Medulla oblongata (tissue), 1 donor: ENCODE measurements at regions not wholly inside any gene's neighbourhood (a gene's known extent, or its start where the extent isn't known, plus 50 kb on each side); places are given as distances from the start of the nearest gene placed in this dataset.
A peak's percentile ranks its signal among the peaks of the same experiment; 100 is the strongest.

Experiments used
- DNase-seq: peaks from one replicate; pipeline ENCODE4 v3.0.0-alpha.2; 2015; ENCODE audit errors: extremely low spot score

DNA sequence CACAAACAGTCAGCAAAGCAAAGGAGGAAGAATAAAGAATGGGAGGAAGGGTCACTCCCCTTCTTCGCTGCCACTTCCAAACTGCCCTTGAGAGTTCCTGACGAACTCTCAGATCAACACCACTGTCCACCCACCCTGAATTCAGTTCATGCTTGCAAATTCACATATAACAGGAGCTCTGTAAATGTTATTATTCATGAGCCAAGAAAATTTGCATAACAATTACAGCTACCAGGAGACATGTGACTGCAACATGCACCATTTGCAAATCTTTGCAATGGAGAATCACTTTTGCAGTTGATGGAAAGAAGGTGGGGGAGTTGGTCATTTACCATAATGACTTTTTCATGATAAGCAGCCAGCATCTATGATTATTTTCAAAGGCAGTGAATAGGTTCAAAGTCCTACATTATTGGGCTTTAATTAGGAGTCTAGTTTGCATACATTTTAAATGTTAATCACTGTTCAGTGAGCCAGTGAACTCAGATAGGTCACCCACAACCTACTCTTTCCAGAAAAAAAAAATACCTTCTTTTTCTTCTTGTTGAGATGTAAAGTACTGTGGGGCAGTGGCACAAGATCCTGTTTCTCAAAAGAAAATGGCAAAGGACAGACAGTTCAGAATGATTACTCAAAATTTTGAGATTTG lies 149.7 kb downstream of the CAAP1 start:
- DNase-seq: no peak

- no peak for DNase-seq
Observed at GRCh38 chr9:26735160-26735559, 157.4 kb downstream of the CAAP1 start.

DNA sequence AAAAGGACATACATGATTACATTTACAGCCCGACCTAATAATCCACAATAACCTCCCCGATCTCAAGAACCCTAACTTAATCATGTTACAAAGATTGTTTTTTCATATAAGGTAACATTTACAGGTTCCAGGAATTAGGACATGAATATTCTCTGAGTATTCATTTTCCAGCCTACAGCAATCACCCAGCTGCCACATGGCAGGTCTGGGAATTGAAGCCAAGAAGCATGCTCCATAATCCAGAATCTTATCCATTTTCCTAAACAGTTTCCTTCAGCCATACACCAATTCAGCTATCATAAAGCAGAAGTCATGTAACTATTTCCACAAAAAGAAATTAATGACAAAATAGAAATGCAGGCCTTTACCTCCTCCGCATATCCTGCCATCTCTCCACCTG lies 163.4 kb downstream of the CAAP1 start:
- no peak for DNase-seq

- no peak for DNase-seq
Observed at GRCh38 chr9:26727471-26727870, 165.1 kb downstream of the CAAP1 start.

DNA sequence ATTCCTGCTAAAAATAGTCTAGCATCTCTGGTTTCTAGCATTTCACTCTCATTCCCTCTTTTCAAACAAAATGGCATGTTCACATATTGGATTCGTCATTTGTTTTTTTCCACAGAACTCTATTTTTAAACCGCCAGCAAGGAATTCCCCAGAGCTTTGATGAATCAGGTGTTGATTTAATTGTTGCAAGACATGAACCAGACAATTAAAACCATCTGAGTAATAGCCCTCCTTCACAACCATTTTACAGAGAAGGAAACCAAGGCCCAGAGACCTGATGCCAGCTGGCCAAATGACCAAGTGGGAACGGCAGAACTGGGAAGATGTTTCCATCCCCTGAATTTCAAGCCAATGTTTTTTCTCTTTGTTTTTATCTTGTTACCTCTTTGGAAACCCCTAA lies 167.0 kb downstream of the CAAP1 start:
- DNase-seq: no peak

DNA sequence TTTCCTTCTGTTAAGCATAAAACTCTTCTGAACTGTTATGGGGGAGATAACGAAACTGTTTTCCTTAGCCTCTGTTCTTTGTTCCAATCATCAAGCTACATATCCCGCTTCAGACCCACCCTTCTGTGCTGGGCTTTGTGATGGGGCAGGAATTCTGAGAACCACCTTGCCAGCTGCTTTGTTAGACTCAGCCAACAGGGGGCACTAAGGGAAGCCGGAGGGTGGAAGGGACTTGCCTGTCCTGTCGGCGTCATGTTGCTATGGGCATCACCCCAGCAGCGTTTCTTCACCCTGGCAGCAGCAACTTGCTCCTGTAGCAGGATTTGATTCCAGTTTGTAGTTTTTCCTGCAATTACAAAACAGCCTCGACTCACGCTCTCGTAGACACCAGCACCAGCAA lies 169.1 kb downstream of the CAAP1 start:
- DNase-seq: peak; percentile 49

DNA sequence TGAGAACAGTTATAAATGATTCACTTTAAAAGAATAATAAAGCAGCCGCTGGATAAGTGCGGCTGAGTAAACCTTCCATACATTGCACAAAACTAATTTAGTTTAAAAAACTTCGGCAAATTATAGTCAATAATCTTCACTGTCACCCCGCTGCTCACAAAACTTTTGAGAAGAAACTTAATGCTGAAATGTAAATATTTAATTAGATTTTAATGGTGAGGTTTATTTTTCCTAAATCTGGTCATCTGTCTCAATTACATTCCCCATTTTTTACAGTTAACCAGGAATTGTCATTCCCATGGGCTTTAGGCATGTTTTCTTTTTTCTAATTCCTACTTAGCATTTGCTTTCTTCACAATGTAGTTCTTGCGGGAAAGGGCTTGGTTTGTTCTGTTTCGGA lies 169.8 kb downstream of the CAAP1 start:
- no peak for DNase-seq

- no peak for DNase-seq
Observed at GRCh38 chr9:26710008-26710407, 182.6 kb downstream of the CAAP1 start.

GRCh38 chr9:26706223-26706622 lies 186.4 kb downstream of the CAAP1 start:
- no peak for DNase-seq

DNA sequence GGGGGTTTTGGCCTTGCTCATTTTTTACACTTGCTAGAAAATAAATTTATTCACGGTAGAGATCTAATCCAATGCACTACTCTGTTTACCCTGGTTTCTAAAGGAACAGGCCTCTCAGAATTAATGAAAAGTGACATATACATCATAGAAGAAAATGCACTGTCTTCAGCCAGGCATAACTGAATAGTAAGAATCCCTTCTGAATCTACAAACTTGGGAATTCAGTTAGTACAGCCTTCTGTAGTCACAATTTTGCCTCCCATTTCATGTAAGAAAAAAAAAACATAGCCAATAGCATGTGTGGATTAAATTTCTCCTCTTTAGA lies 197.3 kb downstream of the CAAP1 start:
- DNase-seq: no peak

GRCh38 chr9:26694381-26695297 lies 198.0 kb downstream of the CAAP1 start:
- no peak for DNase-seq

DNA sequence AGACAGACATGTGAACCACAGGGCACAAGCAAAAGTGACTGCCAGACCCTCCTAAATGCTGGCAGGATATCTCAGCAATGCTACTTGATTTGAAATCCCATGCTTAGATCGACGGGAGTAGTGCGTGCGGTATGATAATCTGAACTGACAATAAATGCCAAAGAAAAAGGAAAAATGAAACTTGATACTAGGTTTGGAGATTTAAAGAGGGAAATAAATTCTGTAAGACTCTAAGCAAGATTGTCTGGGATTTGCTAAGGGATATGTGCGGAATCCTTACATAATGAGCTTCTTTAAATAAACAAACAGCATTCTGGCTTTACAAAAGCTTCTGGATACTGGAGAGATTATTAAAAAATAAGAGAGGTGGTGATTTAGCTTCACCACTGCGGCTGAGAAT lies 203.6 kb downstream of the CAAP1 start:
- no peak for DNase-seq

GRCh38 chr9:26687421-26687820 lies 205.2 kb downstream of the CAAP1 start:
- no peak for DNase-seq

DNA sequence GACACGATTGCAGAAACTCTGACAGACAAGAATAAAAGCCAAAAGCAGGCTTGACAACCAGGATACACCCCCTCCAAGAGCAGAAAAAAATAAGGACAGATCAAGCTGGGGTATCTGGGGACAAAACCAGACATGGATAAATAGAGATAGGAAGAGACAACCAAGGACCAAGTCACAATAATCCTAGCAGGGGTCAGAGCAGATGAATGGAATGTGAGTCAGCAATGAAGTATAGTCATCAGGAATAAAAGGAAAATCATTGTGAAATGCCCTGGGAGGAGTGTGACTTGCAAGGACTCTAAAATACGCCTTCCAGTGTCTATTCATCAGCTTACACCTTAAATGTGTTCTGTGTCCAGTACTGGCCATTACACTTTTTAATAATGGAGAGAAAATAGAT lies 206.8 kb downstream of the CAAP1 start:
- no peak for DNase-seq

DNA sequence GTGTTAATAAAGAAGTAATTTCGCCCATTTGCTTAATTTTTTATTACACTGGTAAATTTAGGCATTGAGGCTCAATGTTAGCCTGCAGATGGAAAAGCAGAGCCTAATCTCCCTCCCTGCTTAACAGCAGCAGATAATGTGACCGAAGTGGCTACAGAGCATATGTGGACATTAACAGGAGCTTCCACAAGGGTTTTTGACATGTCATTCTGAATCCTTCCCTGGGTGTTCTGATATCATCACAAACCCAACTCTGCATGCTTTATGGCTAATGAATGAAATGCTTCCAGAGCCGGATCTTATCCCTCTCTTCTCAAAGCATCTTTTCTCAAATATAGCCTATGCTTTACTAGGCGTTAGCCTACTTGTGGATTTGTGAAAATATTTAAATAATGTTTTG lies 208.6 kb downstream of the CAAP1 start:
- no peak for DNase-seq

DNA sequence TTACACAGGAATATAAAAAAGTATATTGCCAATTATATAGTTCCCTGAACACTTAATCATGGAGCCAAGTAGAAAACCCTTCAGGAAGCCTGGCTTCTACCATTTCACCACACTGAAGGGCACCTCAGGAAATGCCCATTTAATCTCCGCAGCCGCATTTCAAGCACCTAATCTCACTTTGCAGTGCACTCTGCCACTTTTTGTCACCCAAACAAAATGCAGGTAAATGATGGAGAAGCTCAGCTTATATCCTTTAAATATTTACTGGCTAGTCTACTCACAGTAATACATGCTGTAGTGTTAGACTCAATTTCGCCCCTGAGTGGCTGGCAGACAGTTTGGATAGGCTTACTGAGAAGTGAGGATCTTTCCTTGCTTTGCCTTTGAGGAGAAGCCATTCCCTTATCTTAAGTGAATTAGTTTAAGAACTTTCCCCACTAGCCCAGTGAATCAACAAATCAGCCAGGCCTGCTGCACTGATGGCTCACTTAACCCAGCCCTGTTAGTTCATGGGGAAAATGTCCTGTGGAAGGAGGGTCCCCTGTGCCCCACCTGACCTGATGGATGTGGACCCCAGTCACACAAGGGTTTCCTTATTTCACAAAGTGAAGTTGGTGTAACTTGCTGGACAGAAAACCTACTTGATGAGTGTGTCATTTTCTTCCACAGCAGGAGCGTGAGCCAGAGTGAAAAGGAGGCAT lies 209.7 kb downstream of the CAAP1 start:
- DNase-seq: no peak

- DNase-seq: no peak
Observed at GRCh38 chr9:26682041-26682440, 210.6 kb downstream of the CAAP1 start.

GRCh38 chr9:26677965-26678706 lies 214.5 kb downstream of the CAAP1 start:
- no peak for DNase-seq

DNA sequence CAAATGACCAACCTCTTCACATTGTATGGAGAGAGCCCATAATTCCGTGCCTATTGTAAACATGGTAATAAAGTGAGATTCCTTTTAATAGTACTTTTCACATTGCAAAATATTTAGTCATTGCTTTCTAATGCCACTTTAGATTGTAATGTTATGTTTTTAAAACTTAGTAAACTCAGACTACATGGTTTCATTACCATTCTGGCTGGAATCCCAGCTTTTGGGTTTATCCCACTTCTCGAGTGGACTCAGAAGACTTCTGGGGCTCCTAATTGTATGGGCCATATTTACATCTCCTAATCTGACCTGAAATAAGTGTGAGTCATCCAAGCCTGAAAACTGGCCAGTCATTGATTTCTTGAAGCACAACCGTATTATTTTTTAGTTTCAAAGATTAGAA lies 217.6 kb downstream of the CAAP1 start:
- no peak for DNase-seq

- no peak for DNase-seq
Observed at GRCh38 chr9:26673261-26673660, 219.3 kb downstream of the CAAP1 start.

- peak; percentile 41 for DNase-seq
Observed at GRCh38 chr9:26669701-26670670, 222.6 kb downstream of the CAAP1 start.
